ENCODE measurements at regions not wholly inside any gene's neighbourhood (a gene's known extent, or its start where the extent isn't known, plus 50 kb on each side); places are given as distances from the start of the nearest gene placed in this dataset.

DNA sequence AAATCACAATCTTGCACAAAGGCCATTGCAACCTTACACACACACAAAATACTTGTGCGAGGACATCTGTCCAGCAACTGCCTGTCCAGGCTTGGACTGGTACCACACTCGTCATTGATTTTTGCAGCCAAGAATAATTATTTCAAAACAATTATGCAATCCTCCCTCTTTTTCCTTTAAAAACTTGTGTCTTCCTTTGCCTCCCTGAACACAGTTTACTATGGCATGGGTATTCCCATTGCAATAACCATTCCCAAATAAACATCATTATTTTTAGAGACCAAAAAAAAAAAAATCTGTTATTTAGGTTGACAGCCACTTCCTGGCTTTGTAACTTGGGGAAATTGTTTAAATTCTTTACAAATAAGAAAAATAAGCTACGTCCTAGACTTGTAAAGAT lies 54.0 kb downstream of the C11orf91 start:
- Mint-ChIP-seq H3K27ac (no peak overlapping the region), H3K4me1 (ENCODE audit: low read depth) (no peaks in the 10 kb centered on the region), H3K4me3 (no peak overlapping the region), H3K9me3 (no peaks in the 10 kb centered on the region), H3K36me3 (ENCODE audit: low read depth) (no peaks in the 10 kb centered on the region), H3K27me3 (peaks cover 15% of the 10 kb centered on the region)

DNA sequence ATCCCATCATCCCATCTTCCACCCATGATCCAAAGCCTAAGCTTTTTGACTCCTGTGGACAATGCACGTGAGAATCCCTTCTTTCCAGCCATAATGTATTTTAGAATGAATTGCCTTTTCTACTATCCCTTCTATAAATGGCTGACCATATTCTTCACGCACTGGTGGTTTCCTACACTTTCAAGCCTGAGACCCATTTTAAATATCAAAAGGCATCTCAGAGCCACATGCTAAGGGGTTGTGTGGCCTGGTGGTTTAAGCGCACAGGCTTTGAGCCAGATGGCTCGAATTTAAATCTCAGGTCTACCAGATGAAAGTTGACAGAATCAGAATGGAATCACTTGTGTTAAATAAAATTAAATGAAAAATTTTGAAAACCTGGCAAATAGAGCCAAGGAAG lies 54.5 kb downstream of the C11orf91 start:
- Mint-ChIP-seq H3K4me1 (ENCODE audit: low read depth) (no peaks in the 10 kb centered on the region), H3K9me3 (no peaks in the 10 kb centered on the region), H3K27ac (no peak overlapping the region), H3K27me3 (peaks cover 15% of the 10 kb centered on the region), H3K36me3 (ENCODE audit: low read depth) (no peaks in the 10 kb centered on the region), H3K4me3 (no peak overlapping the region)

DNA sequence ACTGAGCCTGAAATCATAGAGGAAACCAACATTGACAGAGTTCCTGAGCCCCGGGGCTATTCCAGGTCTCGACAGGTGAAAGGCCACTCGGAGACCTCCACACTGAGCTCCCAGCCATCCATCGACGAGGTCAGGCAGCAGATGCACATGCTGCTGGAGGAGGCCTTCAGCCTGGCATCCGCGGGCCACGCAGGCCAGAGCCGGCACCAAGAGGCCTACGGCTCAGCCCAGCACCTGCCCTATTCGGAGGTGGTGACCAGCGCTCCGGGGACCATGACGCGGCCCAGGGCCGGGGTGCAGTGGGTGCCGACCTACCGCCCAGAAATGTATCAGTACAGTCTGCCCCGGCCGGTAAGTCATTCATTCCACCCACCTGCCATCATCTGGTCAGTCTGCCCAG lies 54.9 kb downstream of the C11orf91 start:
- Mint-ChIP-seq H3K4me3 (no peak overlapping the region), H3K4me1 (ENCODE audit: low read depth) (no peaks in the 10 kb centered on the region), H3K9me3 (no peaks in the 10 kb centered on the region), H3K27ac (no peak overlapping the region), H3K36me3 (ENCODE audit: low read depth) (no peaks in the 10 kb centered on the region), H3K27me3 (peaks cover 15% of the 10 kb centered on the region)

DNA sequence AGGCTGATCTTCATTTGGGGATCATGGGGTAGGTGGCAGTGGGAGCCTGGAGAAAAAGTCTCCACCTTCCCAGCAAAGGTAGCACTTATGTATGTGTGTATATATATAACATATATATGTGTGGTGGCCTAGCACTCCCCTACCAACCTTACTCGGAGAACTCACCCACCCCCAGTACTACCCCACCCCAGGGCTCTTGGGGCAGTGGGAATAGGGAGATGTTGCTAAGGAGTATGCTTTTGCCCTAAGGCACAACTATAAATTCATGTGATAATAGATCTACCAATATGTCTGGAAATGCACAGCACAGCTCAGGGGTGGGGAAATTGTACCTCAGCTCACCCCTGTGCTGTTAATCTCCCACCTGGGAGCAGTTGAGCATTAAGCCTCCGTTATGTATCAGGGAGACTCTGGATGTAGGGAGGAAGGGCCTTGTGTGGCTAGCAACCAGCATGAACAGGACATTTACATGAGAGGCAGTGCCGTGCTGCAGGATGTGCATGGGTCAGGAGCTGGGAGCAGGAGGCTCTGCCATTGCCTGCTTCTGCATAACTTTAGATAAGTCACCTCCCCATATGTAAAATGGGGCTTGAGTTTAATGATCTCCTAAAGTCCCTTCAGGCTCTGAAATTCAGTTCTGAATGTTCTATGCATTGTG lies 57.3 kb downstream of the C11orf91 start:
- Mint-ChIP-seq H3K27me3 (peaks cover 28% of the 10 kb centered on the region), H3K9me3 (no peaks in the 10 kb centered on the region), H3K4me1 (ENCODE audit: low read depth) (no peaks in the 10 kb centered on the region), H3K4me3 (no peak overlapping the region), H3K27ac (no peak overlapping the region), H3K36me3 (ENCODE audit: low read depth) (no peaks in the 10 kb centered on the region)

DNA sequence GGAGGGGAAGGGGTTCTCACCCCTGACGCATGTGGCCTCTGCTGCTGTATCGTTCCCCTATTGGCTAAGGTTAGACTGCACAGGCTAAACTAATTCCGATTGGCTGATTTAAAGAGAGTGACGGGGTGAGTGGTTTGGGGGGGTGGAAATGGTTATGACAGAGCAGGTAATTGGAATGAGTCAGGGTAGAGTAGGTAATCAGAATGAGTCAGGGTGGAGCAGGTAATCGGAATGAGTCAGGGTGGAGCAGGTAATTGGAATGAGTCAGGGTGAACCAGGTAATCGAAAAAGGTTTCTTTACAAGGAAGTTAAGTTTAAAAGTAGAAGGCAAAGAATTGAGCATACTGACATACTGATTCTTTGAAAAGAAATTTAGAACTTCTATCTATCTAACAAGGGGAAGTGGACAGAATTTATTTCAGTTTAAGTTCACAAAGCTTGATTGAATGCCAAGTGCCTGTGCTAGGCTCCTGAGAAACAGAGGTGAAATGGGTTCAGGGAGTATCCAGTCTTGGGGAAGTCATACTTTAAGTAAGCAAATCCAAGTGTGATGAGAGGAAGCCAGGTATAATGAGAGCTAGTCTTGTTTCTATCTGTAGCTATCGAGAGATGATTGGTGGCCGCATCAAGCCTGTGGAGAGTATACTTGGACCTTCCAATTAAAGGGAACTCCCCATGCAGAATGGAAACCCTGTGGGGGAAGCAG lies 58.0 kb downstream of the C11orf91 start:
- Mint-ChIP-seq H3K27me3 (peaks cover 28% of the 10 kb centered on the region), H3K27ac (no peak overlapping the region), H3K4me3 (no peak overlapping the region), H3K36me3 (ENCODE audit: low read depth) (no peaks in the 10 kb centered on the region), H3K4me1 (ENCODE audit: low read depth) (no peaks in the 10 kb centered on the region), H3K9me3 (no peaks in the 10 kb centered on the region)

DNA sequence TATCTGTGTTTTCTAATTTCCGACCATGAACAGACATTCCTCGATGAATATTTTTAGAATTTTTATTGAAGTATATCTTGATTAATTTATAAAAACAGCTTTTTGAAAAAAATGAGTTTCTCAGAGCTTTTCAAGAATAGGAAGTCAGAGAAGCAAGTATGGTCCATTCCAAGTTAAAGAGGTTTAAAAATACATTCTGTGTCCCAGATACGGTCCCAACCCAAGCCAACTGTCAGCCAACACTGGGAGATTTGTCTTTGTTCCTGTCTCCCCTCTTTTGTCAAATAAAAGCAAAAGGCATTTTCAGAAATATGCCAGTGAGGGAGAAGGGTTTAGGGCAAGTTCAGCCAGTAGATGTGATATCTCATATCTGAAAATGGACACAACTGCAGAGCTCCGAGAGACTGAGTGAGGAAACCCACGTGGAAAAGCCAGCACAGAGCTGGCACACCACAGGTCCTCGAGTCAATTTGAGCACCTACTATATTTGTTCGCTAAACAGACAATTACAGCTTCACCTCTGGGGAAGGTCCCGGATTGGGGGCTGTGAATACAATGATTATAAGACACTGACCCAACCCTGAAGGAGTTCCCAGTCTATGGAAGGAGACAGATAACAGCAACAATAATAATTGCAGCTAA lies 59.8 kb downstream of the C11orf91 start:
- H3K27ac Mint-ChIP-seq, result no peak overlapping the region
- H3K9me3 Mint-ChIP-seq, result no peaks in the 10 kb centered on the region
- H3K27me3 Mint-ChIP-seq, result peaks cover 28% of the 10 kb centered on the region
- H3K4me3 Mint-ChIP-seq, result no peak overlapping the region
- no peaks in the 10 kb centered on the region for H3K4me1 Mint-ChIP-seq (ENCODE audit: low read depth)
- no peaks in the 10 kb centered on the region for H3K36me3 Mint-ChIP-seq (ENCODE audit: low read depth)

DNA sequence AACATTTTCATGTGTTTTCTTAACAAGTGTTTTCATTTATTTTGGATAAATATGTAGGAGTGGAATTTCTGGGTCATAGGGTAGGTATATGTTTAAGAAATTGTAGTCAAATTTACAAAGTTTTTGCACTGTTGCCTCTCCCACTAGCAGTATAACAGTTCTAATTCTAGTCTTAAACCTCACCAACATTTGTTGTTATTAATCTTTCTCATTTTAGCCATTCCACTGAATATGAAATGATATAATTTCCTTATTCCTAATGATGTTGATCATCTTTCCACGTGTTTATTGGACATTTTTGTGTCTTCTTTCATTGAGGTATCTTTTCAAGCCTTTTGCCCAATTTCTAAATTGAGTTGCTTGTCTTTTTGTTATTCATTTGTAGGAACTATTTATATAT lies 62.0 kb downstream of the C11orf91 start:
- Mint-ChIP-seq H3K27ac (no peak overlapping the region), H3K4me3 (no peak overlapping the region), H3K36me3 (ENCODE audit: low read depth) (no peaks in the 10 kb centered on the region), H3K9me3 (no peaks in the 10 kb centered on the region), H3K4me1 (ENCODE audit: low read depth) (no peaks in the 10 kb centered on the region), H3K27me3 (peaks cover 23% of the 10 kb centered on the region)

DNA sequence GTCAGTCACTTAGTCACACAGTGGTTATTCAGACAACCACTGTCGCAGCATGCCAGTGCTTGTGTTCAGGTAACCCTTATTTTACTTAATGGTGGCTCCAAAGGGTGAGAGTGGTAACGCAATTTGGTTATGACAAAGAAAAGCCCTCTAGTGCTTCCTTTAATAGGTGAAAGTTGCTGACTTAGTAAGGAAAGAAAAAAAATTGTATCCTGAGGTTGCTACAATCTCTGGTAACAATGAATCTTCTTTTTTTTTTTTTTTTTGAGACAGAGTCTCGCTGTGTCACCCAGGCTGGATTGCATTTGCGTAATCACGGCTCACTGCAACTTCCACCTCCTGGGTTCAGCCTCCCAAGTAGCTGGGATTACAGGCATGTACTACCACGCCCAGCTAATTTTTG lies 64.5 kb downstream of the C11orf91 start:
- Mint-ChIP-seq H3K36me3 (ENCODE audit: low read depth) (no peaks in the 10 kb centered on the region), H3K4me1 (ENCODE audit: low read depth) (no peaks in the 10 kb centered on the region), H3K4me3 (no peak overlapping the region), H3K27ac (no peak overlapping the region), H3K9me3 (peaks cover 3% of the 10 kb centered on the region), H3K27me3 (peaks cover 33% of the 10 kb centered on the region)

DNA sequence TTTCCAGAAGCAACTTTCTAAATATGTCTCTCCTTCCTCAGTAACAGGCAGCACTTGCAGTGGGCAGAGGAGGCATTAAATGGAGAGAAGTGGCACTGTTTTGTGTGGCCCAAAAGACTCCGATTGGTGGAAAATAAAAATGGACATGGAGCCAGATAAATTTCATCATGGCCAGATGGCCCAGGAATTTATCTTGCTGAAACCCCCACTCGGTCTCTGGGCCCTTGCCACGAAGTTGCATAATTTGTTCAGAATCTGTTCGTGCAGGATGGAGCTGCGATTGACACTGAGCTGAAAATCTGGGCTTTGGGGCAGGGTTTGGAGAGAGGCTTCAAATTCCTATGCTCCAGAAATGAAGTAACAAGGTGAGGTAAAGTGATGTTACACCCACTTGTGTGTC lies 65.5 kb downstream of the C11orf91 start:
- Mint-ChIP-seq H3K9me3 (peaks cover 4% of the 10 kb centered on the region), H3K36me3 (ENCODE audit: low read depth) (no peaks in the 10 kb centered on the region), H3K27ac (no peak overlapping the region), H3K4me1 (ENCODE audit: low read depth) (no peaks in the 10 kb centered on the region), H3K27me3 (peaks cover 32% of the 10 kb centered on the region), H3K4me3 (no peak overlapping the region)

DNA sequence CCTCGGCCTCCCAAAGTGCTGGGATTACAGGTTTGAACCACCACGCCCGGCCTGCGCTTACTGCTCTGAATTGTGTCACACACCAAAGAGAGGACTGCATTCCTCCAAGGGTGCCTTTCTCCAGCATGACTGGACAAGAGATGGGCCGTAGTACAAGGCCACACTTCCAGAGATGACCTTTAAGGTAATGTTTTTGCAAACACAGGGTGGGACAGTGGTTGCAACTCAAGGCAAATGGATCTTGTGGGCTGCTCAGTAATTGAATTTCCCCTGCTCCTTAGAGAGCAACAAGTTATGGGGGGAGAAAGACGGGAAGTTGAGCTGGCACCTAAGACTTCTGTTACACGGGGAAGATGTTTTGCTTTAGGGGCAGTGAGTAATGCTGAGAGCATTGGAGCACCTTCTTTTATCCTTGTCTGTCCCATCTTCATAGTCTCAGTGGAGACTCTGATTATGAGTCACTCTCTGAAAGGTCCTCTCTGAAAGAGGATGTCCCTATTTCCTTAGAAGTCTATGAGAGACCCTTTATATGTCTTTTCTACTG lies 66.3 kb downstream of the C11orf91 start:
- Mint-ChIP-seq H3K27ac (no peak overlapping the region), H3K36me3 (ENCODE audit: low read depth) (no peaks in the 10 kb centered on the region), H3K9me3 (peaks cover 4% of the 10 kb centered on the region), H3K27me3 (peaks cover 31% of the 10 kb centered on the region), H3K4me3 (no peak overlapping the region), H3K4me1 (ENCODE audit: low read depth) (no peaks in the 10 kb centered on the region)

DNA sequence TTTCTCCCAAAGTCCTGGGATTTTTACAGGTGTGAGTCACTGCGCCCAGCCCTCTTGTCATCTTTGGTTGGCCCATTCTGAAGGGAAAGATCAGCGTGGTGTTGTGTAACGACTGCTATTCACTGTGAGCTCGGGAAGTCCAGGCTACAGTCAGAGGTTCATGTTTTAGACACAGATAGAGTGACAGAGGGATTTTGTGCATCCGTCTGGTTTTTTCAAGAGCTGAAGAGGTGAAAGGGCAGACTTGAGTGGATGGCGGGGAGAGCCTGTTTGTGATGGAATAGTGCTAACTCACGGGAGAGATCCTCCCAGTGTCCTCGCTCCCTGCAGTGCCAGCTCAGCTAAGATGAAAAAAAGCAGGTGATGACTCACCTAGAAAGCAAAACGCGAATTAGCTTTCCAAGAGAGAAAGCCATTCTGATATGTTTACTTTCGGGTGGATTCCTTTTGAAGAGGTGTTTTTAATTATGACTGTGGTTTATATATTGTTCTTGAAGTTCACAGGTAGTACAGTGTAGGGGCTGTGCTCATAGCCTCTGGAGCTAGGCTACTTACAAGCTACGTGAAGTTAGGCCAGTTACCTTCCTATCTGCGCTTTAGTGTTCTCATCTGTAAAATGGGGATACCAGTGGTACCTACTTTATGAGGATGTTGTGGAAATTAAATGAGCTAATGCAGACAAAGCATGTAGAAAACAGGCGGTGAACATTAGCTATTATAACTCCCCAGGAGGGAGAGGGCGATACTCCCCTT lies 67.2 kb downstream of the C11orf91 start:
- Mint-ChIP-seq H3K27me3 (peaks cover 23% of the 10 kb centered on the region), H3K4me3 (no peak overlapping the region), H3K27ac (no peak overlapping the region), H3K9me3 (peaks cover 4% of the 10 kb centered on the region), H3K4me1 (ENCODE audit: low read depth) (no peaks in the 10 kb centered on the region), H3K36me3 (ENCODE audit: low read depth) (no peaks in the 10 kb centered on the region)

DNA sequence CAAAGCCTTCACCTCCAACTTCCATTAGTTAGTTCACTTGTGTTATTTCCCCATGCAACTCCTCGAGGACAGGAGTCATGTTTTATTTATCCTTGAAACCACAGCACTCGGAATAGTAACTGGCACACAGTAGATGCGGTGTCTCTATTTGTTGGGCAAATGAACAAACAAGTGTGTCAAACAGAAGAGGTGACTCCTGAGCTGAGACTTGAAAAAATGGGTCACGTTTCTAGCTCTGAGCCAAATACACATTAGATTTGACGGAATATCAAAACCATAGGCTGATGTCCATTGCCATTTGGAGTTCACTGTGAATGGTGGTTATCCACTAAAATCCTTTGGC lies 68.9 kb downstream of the C11orf91 start:
- H3K27ac Mint-ChIP-seq, result no peak overlapping the region
- no peaks in the 10 kb centered on the region for H3K36me3 Mint-ChIP-seq (ENCODE audit: low read depth)
- H3K4me1 Mint-ChIP-seq (ENCODE audit: low read depth), result no peaks in the 10 kb centered on the region
- H3K4me3 Mint-ChIP-seq, result no peak overlapping the region
- H3K9me3 Mint-ChIP-seq, result peaks cover 4% of the 10 kb centered on the region
- H3K27me3 Mint-ChIP-seq, result peaks cover 23% of the 10 kb centered on the region

DNA sequence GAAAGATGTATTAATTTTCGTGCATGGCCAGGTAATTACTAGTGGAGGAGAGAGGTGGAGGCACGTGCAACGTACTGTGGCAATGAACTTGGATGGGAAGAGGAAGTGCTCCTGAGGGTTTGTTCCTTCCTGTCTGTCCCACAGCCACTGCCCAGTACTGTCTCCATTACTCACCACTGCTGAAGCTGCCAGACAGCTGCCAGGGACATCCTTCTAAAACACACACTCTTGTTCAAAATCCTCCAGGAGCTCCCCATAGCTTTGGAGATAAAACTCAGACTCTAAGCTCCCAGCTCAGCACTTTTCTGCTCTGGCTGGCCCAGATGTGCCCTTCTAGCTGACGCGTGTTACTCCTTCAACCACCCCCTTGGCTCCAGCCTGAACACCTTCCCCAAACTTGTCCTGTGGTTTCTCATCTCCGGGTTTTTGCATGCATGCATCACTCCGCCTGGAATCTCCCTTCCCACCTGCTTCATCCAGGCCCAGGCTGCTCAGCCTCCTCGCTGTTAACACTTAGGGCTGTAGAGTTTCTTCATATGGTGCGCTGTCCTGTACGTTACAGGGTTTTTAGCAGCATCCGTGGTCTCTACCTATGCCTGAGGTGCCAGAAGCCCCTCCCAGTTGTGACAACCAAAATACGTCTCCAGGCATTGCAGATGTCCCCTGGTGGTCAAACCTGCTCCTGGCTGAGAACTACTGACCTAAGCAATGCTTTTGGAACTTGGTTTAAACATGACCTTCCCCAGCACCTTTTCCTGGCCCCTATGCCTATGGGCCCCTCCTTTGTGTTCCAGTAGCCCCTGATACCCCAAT lies 69.5 kb downstream of the C11orf91 start:
- H3K4me1 Mint-ChIP-seq (ENCODE audit: low read depth), result no peaks in the 10 kb centered on the region
- H3K36me3 Mint-ChIP-seq (ENCODE audit: low read depth), result no peaks in the 10 kb centered on the region
- no peak overlapping the region for H3K4me3 Mint-ChIP-seq
- H3K27me3 Mint-ChIP-seq, result peaks cover 23% of the 10 kb centered on the region
- peaks cover 4% of the 10 kb centered on the region for H3K9me3 Mint-ChIP-seq
- no peak overlapping the region for H3K27ac Mint-ChIP-seq

DNA sequence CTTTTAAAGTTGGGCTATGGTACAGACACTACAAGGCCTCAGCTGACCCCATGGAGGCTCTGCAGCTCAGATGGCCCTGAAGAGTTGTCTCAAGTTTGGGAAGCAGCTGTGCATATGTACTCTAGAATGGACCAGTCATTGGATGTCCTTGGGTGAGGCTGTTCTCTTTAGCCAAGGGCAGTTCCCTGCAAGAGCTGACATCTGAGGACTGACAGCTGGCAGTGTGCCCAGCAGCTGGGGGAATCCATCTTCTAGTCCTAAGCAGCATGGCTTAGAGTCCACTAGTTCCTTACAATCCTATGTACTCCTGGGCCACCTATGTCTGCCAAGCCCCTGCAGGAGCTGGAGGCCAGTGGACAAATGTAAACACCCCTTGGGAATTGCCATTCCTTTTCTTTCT lies 76.5 kb downstream of the C11orf91 start:
- Mint-ChIP-seq H3K9me3 (no peaks in the 10 kb centered on the region), H3K27me3 (peaks cover 9% of the 10 kb centered on the region), H3K27ac (no peak overlapping the region), H3K4me3 (no peak overlapping the region), H3K36me3 (ENCODE audit: low read depth) (no peaks in the 10 kb centered on the region), H3K4me1 (ENCODE audit: low read depth) (no peaks in the 10 kb centered on the region)
